Esophagus muscularis mucosa (tissue), 3 donors: ENCODE measurements at regions not wholly inside any gene's neighbourhood (a gene's known extent, or its start where the extent isn't known, plus 50 kb on each side); places are given as distances from the start of the nearest gene placed in this dataset.

ENCODE experiments used
- POLR2A ChIP-seq: fragments of 450-650 bp; IDR thresholded peaks from one replicate; pipeline ENCODE4 v1.6.1; 2017; ENCODE audit warnings: antibody characterized with exemption, moderate library complexity, mild to moderate bottlenecking, low read depth
- POLR2AphosphoS5 ChIP-seq, 2 donors: sonication (generic); formaldehyde crosslinking; IDR thresholded peaks; one replicate each; pipeline ENCODE4 v1.6.1; 2017; ENCODE audit warnings: antibody characterized with exemption in 2 of 2
- TF ChIP-seq, protein P1 (sequence below), 3 experiments: fragments of 200-600 bp in 2 of 3; fragments of 450-650 bp in 1 of 3; sonication (generic) in 2 of 3; IDR thresholded peaks; one replicate each; pipeline ENCODE4 v1.5.1; 2017 to 2019; ENCODE audit warnings: antibody characterized with exemption in 3 of 3, mild to moderate bottlenecking in 2 of 3, moderate library complexity in 1 of 3

- TF ChIP-seq, protein P1, sequence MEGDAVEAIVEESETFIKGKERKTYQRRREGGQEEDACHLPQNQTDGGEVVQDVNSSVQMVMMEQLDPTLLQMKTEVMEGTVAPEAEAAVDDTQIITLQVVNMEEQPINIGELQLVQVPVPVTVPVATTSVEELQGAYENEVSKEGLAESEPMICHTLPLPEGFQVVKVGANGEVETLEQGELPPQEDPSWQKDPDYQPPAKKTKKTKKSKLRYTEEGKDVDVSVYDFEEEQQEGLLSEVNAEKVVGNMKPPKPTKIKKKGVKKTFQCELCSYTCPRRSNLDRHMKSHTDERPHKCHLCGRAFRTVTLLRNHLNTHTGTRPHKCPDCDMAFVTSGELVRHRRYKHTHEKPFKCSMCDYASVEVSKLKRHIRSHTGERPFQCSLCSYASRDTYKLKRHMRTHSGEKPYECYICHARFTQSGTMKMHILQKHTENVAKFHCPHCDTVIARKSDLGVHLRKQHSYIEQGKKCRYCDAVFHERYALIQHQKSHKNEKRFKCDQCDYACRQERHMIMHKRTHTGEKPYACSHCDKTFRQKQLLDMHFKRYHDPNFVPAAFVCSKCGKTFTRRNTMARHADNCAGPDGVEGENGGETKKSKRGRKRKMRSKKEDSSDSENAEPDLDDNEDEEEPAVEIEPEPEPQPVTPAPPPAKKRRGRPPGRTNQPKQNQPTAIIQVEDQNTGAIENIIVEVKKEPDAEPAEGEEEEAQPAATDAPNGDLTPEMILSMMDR (IDR thresholded peaks at IDR 0.05), result no peak
- TF ChIP-seq POLR2AphosphoS5 (IDR thresholded peaks at IDR 0.05) (no peak), POLR2A (no peak)
Measured at GRCh38 chr18:33878213-33878612, 300.2 kb downstream of the ASXL3 start.
